Testis (tissue), 2 donors: ENCODE measurements at regions not wholly inside any gene's neighbourhood (a gene's known extent, or its start where the extent isn't known, plus 50 kb on each side); places are given as distances from the start of the nearest gene placed in this dataset.

ENCODE experiments used
- CTCF ChIP-seq, 3 experiments: fragments of 450-650 bp in 2 of 3; fragments of 200-600 bp in 1 of 3; sonication (generic) in 1 of 3; IDR thresholded peaks; one replicate each; pipeline ENCODE4 v1.5.1; 2016 to 2019; ENCODE audit warnings: antibody characterized with exemption in 3 of 3, mild to moderate bottlenecking in 2 of 3, moderate library complexity in 1 of 3
- POLR2A ChIP-seq: fragments of 450-650 bp; IDR thresholded peaks from one replicate; pipeline ENCODE4 v1.6.1; 2017; ENCODE audit warnings: antibody characterized with exemption, mild to moderate bottlenecking, moderate library complexity

GRCh38 chr13:74067818-74068217 lies 66.4 kb downstream of the KLF12 start:
- TF ChIP-seq CTCF (IDR thresholded peaks at IDR 0.05), result no peak
- TF ChIP-seq POLR2A, result no peak
